ENCODE measurements at regions not wholly inside any gene's neighbourhood (a gene's known extent, or its start where the extent isn't known, plus 50 kb on each side); places are given as distances from the start of the nearest gene placed in this dataset.

DNA sequence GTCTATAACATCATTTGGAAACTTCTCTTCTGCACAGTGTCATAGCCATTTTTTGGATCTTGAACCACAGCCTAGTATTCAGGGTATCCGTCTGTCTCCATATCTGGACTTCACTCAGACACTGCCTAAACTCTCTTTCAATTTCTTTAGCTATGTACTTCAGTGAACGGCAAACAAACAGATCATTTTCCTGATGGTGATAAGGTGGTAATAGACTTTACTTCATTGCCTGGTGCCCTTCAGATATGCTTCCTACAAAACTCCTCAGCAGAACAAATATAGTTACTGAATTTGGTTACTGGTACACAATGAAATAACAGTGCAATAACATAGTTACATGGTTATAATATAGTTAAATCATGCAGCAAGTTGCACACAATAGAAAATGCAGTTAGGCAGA, 348.2 kb downstream of the ZSWIM6 start:
- no peak overlapping the region for H3K4me3 ChIP-seq (ENCODE audit: insufficient read depth, low read depth, low read length, poor library complexity, severe bottlenecking)
- no peaks in the 10 kb centered on the region for H3K27me3 ChIP-seq (replicated peaks; ENCODE audit: control insufficient read depth, insufficient read depth, low read length, poor library complexity, severe bottlenecking)
- no peaks in the 10 kb centered on the region for H3K4me1 ChIP-seq (ENCODE audit: control insufficient read depth, insufficient read depth, low read length, poor library complexity, severe bottlenecking)
- no peak for DNase-seq
- H3K9me3 ChIP-seq (ENCODE audit: control insufficient read depth, low read length) = no peaks in the 10 kb centered on the region
- no peaks in the 10 kb centered on the region for H3K36me3 ChIP-seq (ENCODE audit: control insufficient read depth, insufficient read depth, low read length)
- H3K27ac ChIP-seq (ENCODE audit: insufficient read depth, low read length, poor library complexity, severe bottlenecking) = no peak overlapping the region

DNA sequence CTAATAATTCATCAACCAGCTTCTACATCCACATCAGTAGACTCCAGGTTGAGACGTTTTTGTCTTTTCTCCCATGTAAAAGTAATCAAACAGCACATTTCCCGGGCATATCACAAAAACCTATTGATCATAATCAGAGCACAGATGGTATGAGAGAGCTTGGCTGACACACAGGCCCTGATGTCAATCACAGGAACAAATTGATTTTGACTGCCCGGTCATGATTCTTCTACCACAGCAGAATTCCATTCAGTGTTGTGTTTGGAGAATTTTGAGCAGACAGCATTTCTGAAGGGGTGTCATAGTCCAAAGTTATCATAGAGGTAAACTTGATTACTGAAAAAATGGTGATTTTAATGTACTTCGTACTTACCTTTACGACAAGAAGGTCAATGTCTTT, 351.1 kb downstream of the ZSWIM6 start:
- Histone ChIP-seq H3K27me3 (replicated peaks; ENCODE audit: control insufficient read depth, insufficient read depth, low read length, poor library complexity, severe bottlenecking) (no peaks in the 10 kb centered on the region), H3K4me1 (ENCODE audit: control insufficient read depth, insufficient read depth, low read length, poor library complexity, severe bottlenecking) (no peaks in the 10 kb centered on the region), H3K27ac (ENCODE audit: insufficient read depth, low read length, poor library complexity, severe bottlenecking) (no peak overlapping the region), H3K9me3 (ENCODE audit: control insufficient read depth, low read length) (no peaks in the 10 kb centered on the region), H3K36me3 (ENCODE audit: control insufficient read depth, insufficient read depth, low read length) (no peaks in the 10 kb centered on the region), H3K4me3 (ENCODE audit: insufficient read depth, low read depth, low read length, poor library complexity, severe bottlenecking) (no peak overlapping the region)
- no peak for DNase-seq

DNA sequence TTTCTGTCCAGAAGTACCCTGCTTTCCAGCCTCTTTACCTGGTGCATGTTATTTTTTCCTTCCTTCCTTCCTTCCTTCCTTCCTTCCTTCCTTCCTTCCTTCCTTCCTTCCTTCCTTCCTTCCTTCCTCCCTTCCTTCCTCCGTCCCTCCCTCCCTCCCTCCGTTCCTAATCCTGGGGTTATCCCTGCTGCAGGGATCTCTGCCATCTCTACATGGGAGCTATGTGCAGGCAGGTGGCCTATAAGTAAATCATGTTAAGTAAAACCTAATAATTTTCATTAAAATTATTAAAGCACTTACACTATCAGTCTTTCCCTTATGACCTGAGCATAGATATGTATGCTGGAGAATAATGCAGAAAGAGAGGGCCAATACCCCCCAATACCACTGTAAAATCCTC, 351.9 kb downstream of the ZSWIM6 start:
- Histone ChIP-seq H3K9me3 (ENCODE audit: control insufficient read depth, low read length) (no peaks in the 10 kb centered on the region), H3K36me3 (ENCODE audit: control insufficient read depth, insufficient read depth, low read length) (no peaks in the 10 kb centered on the region), H3K27ac (ENCODE audit: insufficient read depth, low read length, poor library complexity, severe bottlenecking) (no peak overlapping the region), H3K4me1 (ENCODE audit: control insufficient read depth, insufficient read depth, low read length, poor library complexity, severe bottlenecking) (no peaks in the 10 kb centered on the region), H3K4me3 (ENCODE audit: insufficient read depth, low read depth, low read length, poor library complexity, severe bottlenecking) (no peak overlapping the region), H3K27me3 (replicated peaks; ENCODE audit: control insufficient read depth, insufficient read depth, low read length, poor library complexity, severe bottlenecking) (no peaks in the 10 kb centered on the region)
- DNase-seq = no peak

DNA sequence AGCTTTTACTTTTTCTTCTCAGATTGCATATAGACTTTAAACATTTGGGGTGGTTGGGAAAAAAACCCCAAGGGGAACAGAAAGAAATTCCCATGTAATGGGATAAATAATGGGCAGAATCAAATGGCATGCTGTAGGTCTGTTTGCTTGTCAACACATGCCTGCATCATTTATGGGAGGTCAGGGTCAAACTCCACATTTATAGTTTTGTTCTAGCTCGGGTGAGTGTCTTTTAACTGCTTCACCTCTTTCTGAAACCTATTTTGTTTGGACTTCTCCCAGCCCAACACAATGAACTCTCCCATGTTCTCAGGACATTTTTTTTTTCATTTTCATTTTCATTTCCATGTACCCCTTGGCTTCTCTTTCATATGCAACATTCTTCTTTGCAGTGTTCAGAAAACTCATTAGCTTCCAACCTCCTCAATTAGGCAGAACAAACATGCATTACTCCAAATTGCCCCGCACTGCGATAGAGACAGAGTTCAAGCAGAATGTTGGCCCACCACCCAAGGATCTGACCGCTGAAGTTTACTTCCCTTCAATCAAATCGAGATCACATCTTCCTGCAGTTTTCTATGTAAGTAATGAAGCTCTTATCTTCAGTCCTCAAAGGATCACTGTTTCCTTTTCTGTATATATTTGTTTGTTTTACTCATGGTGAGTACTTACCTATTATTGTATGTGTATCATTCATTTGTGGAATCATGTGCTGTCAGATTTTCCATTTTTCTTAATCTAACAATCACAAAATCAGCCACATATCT, 354.6 kb downstream of the ZSWIM6 start:
- no peak overlapping the region for H3K4me3 ChIP-seq (ENCODE audit: insufficient read depth, low read depth, low read length, poor library complexity, severe bottlenecking)
- H3K36me3 ChIP-seq (ENCODE audit: control insufficient read depth, insufficient read depth, low read length) = no peaks in the 10 kb centered on the region
- no peak overlapping the region for H3K27ac ChIP-seq (ENCODE audit: insufficient read depth, low read length, poor library complexity, severe bottlenecking)
- no peak for DNase-seq
- no peaks in the 10 kb centered on the region for H3K4me1 ChIP-seq (ENCODE audit: control insufficient read depth, insufficient read depth, low read length, poor library complexity, severe bottlenecking)
- no peaks in the 10 kb centered on the region for H3K27me3 ChIP-seq (replicated peaks; ENCODE audit: control insufficient read depth, insufficient read depth, low read length, poor library complexity, severe bottlenecking)
- H3K9me3 ChIP-seq (ENCODE audit: control insufficient read depth, low read length) = no peaks in the 10 kb centered on the region

DNA sequence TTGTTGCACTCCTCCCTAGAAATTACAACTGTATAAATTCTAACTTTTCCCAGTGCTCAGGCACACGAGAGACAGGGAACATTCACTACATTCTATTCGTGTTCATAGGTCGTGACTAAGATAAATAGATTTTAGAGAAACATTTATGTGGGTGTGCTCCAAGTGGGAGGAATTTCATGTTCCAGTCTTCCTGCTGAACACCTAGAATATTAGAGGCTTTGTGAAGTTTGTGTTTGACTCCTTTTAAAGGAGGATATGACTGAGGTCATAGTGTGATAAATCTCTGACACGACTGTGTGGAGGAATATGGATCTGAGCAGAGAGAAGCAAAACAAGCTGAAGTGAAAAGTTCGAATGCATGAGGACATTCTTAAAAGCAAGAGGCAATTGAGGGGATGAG, 355.3 kb downstream of the ZSWIM6 start:
- Histone ChIP-seq H3K4me3 (ENCODE audit: insufficient read depth, low read depth, low read length, poor library complexity, severe bottlenecking) (no peak overlapping the region), H3K36me3 (ENCODE audit: control insufficient read depth, insufficient read depth, low read length) (no peaks in the 10 kb centered on the region), H3K9me3 (ENCODE audit: control insufficient read depth, low read length) (no peaks in the 10 kb centered on the region), H3K27me3 (replicated peaks; ENCODE audit: control insufficient read depth, insufficient read depth, low read length, poor library complexity, severe bottlenecking) (no peaks in the 10 kb centered on the region), H3K4me1 (ENCODE audit: control insufficient read depth, insufficient read depth, low read length, poor library complexity, severe bottlenecking) (no peaks in the 10 kb centered on the region), H3K27ac (ENCODE audit: insufficient read depth, low read length, poor library complexity, severe bottlenecking) (no peak overlapping the region)
- DNase-seq = no peak

DNA sequence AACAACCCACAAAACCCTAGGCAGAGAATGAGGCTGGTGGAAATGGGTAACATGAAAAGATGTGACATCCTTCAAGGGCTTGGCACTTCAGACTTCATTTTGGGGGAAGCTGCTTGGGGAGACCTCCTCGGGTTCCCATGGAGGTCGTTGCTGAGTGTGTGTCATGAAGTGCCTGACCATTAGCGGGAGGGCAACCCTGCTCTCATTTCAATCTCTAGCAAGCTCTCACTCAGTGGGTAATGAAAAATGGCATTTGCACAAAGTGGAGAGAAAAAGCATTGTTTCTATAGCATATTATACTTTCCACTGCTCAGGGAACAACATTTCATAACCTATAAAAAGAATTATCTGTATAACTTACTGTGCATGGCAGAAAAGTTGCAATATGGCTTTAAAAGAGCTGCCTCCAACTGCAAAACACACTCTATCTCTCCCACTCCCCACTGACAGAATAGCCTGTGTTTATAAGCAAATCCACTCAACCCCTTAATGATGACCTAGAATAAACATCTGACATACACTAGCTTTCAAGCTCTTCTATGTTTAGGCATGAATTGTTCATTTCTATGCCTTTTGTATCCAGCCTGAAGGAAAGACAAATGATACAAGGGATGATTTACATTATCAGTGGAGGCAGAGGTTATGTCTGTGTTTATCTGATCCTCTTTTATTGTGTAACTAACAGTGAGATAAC, 357.2 kb downstream of the ZSWIM6 start:
- no peak overlapping the region for H3K27ac ChIP-seq (ENCODE audit: insufficient read depth, low read length, poor library complexity, severe bottlenecking)
- no peaks in the 10 kb centered on the region for H3K27me3 ChIP-seq (replicated peaks; ENCODE audit: control insufficient read depth, insufficient read depth, low read length, poor library complexity, severe bottlenecking)
- H3K4me3 ChIP-seq (ENCODE audit: insufficient read depth, low read depth, low read length, poor library complexity, severe bottlenecking) = no peak overlapping the region
- no peaks in the 10 kb centered on the region for H3K4me1 ChIP-seq (ENCODE audit: control insufficient read depth, insufficient read depth, low read length, poor library complexity, severe bottlenecking)
- DNase-seq = no peak
- no peaks in the 10 kb centered on the region for H3K9me3 ChIP-seq (ENCODE audit: control insufficient read depth, low read length)
- no peaks in the 10 kb centered on the region for H3K36me3 ChIP-seq (ENCODE audit: control insufficient read depth, insufficient read depth, low read length)

DNA sequence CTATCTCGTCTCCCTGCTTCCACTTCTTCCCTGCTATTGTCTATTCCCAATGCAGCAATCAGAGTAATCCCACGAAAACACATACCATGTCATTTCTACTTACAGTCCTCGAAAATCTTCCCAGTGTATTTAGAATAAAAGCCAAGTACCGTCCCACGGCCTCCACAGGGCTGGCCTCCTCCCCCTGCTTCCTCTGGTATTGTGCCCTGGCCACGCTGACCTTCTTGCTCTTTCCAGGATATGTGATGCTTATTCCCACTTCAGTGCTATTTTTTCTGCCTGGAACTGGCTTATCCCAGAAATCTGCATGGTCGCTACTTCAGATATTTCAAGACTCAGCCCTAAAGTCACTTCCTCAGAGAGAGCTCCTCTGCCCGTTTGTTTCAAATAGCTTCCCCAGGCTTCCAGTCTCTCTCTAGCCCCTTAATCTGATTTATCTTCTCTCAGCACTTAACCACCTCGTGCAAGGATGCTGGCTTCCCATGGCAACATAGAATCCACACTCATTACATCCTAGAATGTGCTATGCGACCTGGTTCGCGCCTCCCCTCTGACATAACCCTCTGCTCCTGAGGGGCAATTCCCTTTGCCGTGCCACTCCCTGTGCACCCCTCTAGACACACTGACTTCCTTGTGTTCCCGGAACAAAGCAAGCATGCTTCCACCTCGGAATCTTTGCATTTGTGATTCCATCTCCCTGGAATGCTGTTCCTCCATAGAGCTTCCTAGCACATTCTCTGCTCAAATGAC, 365.9 kb downstream of the ZSWIM6 start:
- no peaks in the 10 kb centered on the region for H3K9me3 ChIP-seq (ENCODE audit: control insufficient read depth, low read length)
- no peaks in the 10 kb centered on the region for H3K27me3 ChIP-seq (replicated peaks; ENCODE audit: control insufficient read depth, insufficient read depth, low read length, poor library complexity, severe bottlenecking)
- no peaks in the 10 kb centered on the region for H3K4me1 ChIP-seq (ENCODE audit: control insufficient read depth, insufficient read depth, low read length, poor library complexity, severe bottlenecking)
- no peak overlapping the region for H3K27ac ChIP-seq (ENCODE audit: insufficient read depth, low read length, poor library complexity, severe bottlenecking)
- H3K4me3 ChIP-seq (ENCODE audit: insufficient read depth, low read depth, low read length, poor library complexity, severe bottlenecking) = no peak overlapping the region
- no peaks in the 10 kb centered on the region for H3K36me3 ChIP-seq (ENCODE audit: control insufficient read depth, insufficient read depth, low read length)
- no peak for DNase-seq

DNA sequence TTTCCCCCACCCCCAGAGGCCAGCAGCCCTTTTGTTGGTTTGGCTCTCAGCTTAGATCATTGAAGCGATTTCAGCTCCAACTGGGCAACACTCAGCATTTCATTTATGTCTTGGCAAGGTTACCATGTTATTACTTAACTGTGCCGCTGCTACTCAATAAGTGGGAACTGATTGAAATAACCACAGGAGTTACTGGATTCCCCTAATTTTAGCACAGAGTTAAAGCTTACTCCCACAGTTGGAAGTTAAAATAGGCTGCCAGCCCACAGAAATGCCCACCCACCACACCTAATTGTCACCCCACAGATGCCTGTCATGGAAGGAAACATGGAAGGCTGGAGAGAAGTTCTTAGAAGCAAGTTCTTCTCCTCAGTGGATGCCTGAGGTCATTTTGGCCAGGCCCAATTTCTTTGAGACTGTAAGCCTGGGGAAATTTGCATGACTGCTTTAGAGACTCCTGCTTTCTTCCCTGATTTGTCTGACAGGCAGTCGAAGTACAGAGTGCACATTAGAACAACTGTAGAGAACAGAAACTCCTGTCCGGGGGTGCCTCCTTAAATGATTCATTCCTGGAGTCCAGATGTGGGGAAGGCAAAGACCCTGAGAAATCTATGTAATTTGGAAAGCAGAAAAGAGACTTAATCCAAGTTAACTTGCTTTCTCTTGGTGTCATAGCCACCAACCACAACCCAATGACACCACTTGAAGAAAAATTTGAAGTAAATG, 370.0 kb downstream of the ZSWIM6 start:
- no peaks in the 10 kb centered on the region for H3K9me3 ChIP-seq (ENCODE audit: control insufficient read depth, low read length)
- no peaks in the 10 kb centered on the region for H3K36me3 ChIP-seq (ENCODE audit: control insufficient read depth, insufficient read depth, low read length)
- H3K27ac ChIP-seq (ENCODE audit: insufficient read depth, low read length, poor library complexity, severe bottlenecking) = no peak overlapping the region
- H3K4me1 ChIP-seq (ENCODE audit: control insufficient read depth, insufficient read depth, low read length, poor library complexity, severe bottlenecking) = no peaks in the 10 kb centered on the region
- no peaks in the 10 kb centered on the region for H3K27me3 ChIP-seq (replicated peaks; ENCODE audit: control insufficient read depth, insufficient read depth, low read length, poor library complexity, severe bottlenecking)
- H3K4me3 ChIP-seq (ENCODE audit: insufficient read depth, low read depth, low read length, poor library complexity, severe bottlenecking) = no peak overlapping the region
- DNase-seq = no peak

DNA sequence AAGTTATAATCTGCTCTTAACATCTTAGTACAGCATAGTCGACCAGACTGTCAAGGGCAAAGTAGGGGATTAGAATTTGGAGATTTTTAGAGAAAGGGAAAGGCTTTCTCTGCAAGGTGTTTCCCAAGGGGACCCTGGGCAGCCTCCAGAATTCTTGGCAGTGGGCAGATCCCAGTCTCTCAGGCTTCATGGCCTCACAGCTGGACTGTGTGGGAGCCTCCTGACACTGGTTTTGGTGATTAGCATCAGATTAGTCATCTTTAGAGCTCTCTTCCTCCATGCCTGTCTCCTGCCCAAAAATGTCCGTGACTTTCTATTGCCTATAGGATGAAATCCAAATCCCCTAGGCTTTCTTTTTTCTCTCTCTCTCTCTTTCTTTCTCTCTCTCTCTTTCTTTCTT, 370.7 kb downstream of the ZSWIM6 start:
- Histone ChIP-seq H3K4me3 (ENCODE audit: insufficient read depth, low read depth, low read length, poor library complexity, severe bottlenecking) (no peak overlapping the region), H3K4me1 (ENCODE audit: control insufficient read depth, insufficient read depth, low read length, poor library complexity, severe bottlenecking) (no peaks in the 10 kb centered on the region), H3K27ac (ENCODE audit: insufficient read depth, low read length, poor library complexity, severe bottlenecking) (no peak overlapping the region), H3K36me3 (ENCODE audit: control insufficient read depth, insufficient read depth, low read length) (no peaks in the 10 kb centered on the region), H3K27me3 (replicated peaks; ENCODE audit: control insufficient read depth, insufficient read depth, low read length, poor library complexity, severe bottlenecking) (no peaks in the 10 kb centered on the region), H3K9me3 (ENCODE audit: control insufficient read depth, low read length) (no peaks in the 10 kb centered on the region)
- no peak for DNase-seq

All from effector memory CD4-positive, alpha-beta T cell (primary cell).